Activated T-cell treated with anti-CD3 and anti-CD28 coated beads, Interleukin-2, amount 50 U/mL, for 72 hours (primary cell): ENCODE measurements at regions not wholly inside any gene's neighbourhood (a gene's known extent, or its start where the extent isn't known, plus 50 kb on each side); places are given as distances from the start of the nearest gene placed in this dataset.

ENCODE experiments used
- ATAC-seq, 2 donors: fragments of 150-1000 bp; cut with Tn5 transposase; replicated peaks in 1 of 2; 2 replicates each; pipeline ENCODE4 v1.10.0; 2021; ENCODE audit warnings: moderate library complexity in 2 of 2, mild to moderate bottlenecking in 1 of 2
- DNase-seq, 2 donors: peaks; one replicate each; pipeline ENCODE4 v3.0.0; 2021 to 2022; ENCODE audit warnings: mixed read lengths in 1 of 2
- H3K27ac Mint-ChIP-seq: one replicate; pipeline ENCODE4 v1.8.0; 2022; ENCODE audit warnings: mild to moderate bottlenecking, moderate library complexity, mixed read lengths
- H3K27me3 Mint-ChIP-seq: one replicate; pipeline ENCODE4 v1.8.0; 2022; ENCODE audit warnings: low read depth, mixed read lengths
- H3K36me3 Mint-ChIP-seq, 2 donors: one replicate each; pipeline ENCODE4 v1.8.0; 2022; ENCODE audit warnings: mixed read lengths in 2 of 2, mild to moderate bottlenecking in 1 of 2; ENCODE audit not compliant: insufficient read depth in 2 of 2
- H3K4me1 Mint-ChIP-seq: one replicate; pipeline ENCODE4 v1.8.0; 2022; ENCODE audit warnings: low read depth, mixed read lengths
- H3K4me3 Mint-ChIP-seq, 2 donors: one replicate each; pipeline ENCODE4 v1.8.0; 2022; ENCODE audit warnings: mild to moderate bottlenecking in 2 of 2, mixed read lengths in 2 of 2, moderate library complexity in 2 of 2
- H3K9me3 Mint-ChIP-seq, 2 donors: one replicate each; pipeline ENCODE4 v1.8.0; 2022; ENCODE audit warnings: mixed read lengths in 2 of 2

DNA sequence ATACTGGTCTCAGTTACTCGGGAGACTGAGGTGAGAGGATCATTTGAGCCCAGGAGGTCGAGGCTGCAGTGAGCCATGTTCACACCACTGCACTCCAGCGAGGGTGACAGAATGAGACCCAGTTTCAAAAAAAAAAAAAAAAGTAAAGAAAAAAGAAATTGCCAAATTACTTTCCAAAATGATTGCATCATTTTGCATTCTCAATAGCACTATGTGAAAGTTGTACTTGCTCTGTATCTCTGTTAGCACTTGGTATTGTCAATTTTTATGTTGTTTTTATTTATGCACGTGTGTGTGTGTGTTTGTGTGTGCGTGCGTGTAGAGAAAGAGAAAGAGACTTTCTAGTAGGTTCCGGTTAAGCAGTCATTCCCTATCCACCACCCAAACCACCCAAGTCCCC lies 328.4 kb downstream of the RAB3C start:
- Mint-ChIP-seq H3K4me3 (no peak overlapping the region), H3K27ac (no peak overlapping the region), H3K9me3 (peaks cover 2 to 4% of the 10 kb centered on the region in 2 donors)

DNA sequence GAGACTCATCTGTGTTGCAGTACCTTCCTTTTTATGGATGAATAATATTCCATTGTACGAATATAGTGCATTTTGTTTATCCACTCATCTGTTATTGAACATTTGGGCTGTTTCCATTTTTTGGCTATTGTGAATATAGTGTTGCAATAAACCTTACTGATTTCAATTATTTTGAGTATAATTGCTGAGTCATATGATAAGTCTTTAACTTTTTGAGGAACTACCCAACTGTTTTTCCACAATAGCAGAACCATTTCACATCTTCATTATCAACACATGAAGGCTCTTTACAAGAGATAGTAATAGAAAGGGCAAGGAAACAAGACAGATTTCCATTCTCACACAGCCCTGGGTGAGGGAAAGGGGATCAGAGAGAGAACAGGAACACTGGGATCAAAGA lies 329.2 kb downstream of the RAB3C start:
- no peaks in the 10 kb centered on the region for H3K36me3 Mint-ChIP-seq
- H3K9me3 Mint-ChIP-seq, result peaks cover 2 to 4% of the 10 kb centered on the region in 2 donors
- no peak for ATAC-seq
- DNase-seq, result no peak
- H3K4me1 Mint-ChIP-seq, result no peaks in the 10 kb centered on the region
- H3K27ac Mint-ChIP-seq, result peak overlapping the region; percentile 22
- H3K4me3 Mint-ChIP-seq, result no peak overlapping the region
- no peaks in the 10 kb centered on the region for H3K27me3 Mint-ChIP-seq

More for the DNA sequence above, 328.4 kb downstream of the RAB3C start:
- ATAC-seq, result no peak
- Mint-ChIP-seq H3K36me3 (no peaks in the 10 kb centered on the region), H3K4me1 (no peaks in the 10 kb centered on the region), H3K27me3 (no peaks in the 10 kb centered on the region)
- DNase-seq, result no peak

DNA sequence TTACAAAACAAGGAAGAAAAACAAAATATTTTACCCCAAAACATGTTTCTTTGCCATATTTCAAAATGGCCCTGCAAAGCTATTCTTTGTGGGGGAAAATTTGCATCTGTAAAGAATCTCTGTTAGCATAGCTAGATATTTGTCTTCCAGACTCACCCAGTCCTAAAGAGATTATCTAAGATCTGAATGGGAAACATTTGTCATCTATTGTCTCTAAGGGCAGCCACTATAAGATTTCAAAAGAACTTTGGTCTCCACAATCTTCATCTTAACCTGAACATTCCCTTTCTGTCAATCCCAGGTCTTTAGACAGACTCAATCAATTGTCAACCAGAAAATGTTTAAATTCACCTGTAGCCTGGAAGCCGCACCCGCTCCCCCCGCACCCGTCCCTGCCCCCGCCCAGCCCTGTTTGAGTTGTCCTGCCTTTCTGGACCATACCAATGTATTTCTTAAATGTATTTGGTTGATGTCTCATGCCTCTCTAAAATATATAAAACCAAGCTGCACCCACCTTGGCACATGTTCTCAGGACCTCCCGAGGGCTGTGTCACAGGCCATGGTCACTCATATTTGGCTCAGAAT lies 330.6 kb downstream of the RAB3C start:
- peaks cover 8% of the 10 kb centered on the region for H3K27me3 Mint-ChIP-seq
- no peak for DNase-seq
- no peak for ATAC-seq
- H3K36me3 Mint-ChIP-seq, result no peaks in the 10 kb centered on the region
- H3K27ac Mint-ChIP-seq, result no peak overlapping the region
- H3K4me1 Mint-ChIP-seq, result no peaks in the 10 kb centered on the region
- no peak overlapping the region for H3K4me3 Mint-ChIP-seq
- peaks cover 0 to 4% of the 10 kb centered on the region in 2 donors for H3K9me3 Mint-ChIP-seq

DNA sequence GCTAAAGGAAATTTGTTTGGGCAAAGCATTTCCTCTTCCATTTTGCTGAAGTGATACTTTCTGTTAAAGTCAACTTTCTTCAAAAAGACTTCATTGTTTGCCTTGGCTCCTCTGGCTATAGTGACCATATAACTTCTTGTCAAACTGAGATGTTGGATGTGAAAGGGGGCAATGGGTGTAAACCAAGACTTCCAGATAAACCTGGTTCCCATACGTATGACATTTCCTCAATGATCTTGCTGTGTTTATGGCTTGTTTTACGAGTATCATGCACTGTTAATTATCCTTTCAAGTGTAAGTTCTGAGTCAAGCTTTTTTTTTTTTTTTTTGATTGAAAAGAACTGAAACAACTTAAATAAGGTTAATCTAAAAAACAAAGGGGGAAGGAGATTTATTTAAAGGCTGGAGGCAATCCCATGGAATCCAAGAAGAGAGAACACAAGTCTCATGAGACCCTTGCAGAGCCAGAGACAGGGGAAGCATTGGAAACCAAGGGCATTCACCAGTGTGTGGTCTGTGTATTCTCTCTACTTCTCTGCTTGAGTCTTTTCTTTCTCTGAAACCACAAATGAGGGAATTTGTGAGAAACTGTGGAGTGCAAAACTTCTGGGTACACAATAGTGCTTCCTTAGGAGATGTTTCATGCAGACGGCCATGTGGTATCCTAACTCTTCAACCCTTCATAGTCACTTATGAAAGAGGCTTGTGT lies 335.3 kb downstream of the RAB3C start:
- no peak overlapping the region for H3K27ac Mint-ChIP-seq
- H3K4me3 Mint-ChIP-seq, result no peak overlapping the region
- H3K9me3 Mint-ChIP-seq, result no peaks in the 10 kb centered on the region
- no peaks in the 10 kb centered on the region for H3K36me3 Mint-ChIP-seq
- no peak for DNase-seq
- peaks cover 8% of the 10 kb centered on the region for H3K27me3 Mint-ChIP-seq
- ATAC-seq, result no peak
- H3K4me1 Mint-ChIP-seq, result peaks cover 9% of the 10 kb centered on the region
